H1 (cell line): ENCODE measurements at regions not wholly inside any gene's neighbourhood (a gene's known extent, or its start where the extent isn't known, plus 50 kb on each side); places are given as distances from the start of the nearest gene placed in this dataset.

Experiments
- CTCF ChIA-PET: fragments of 300-600 bp; sonication (Branson Sonifier 250); formaldehyde crosslinking; loops from one replicate; lab custom pipeline; 2021; ENCODE audit not compliant: partially characterized antibody; lab: Charles Lee
- POLR2A ChIA-PET: fragments of 300-600 bp; sonication (Branson Sonifier 250); formaldehyde crosslinking; loops from one replicate; lab custom pipeline; 2021; ENCODE audit warnings: inconsistent platforms; ENCODE audit not compliant: partially characterized antibody; lab: Charles Lee
- DNase-seq, 2 experiments: peaks; one replicate each; pipeline versions ENCODE4 v3.0.0 to v3.0.0-alpha.2; 2010 to 2022; ENCODE audit warnings: low spot score in 2 of 2, low read depth in 1 of 2, mixed read lengths in 1 of 2
- FAIRE-seq: peaks from 2 replicates; lab custom pipeline; 2011; peaks lifted over from hg19 to GRCh38; lab: Jason Lieb, UNC
- H2AFZ ChIP-seq: 2 replicates; pipeline ENCODE4 v1.8.1; 2012; ENCODE audit warnings: low read length, inconsistent platforms
- H2AK5ac ChIP-seq: 2 replicates; pipeline ENCODE4 v1.6.1; 2013; ENCODE audit warnings: low read depth, low read length
- H2BK120ac ChIP-seq: replicated peaks from 2 replicates; pipeline ENCODE3; 2013; ENCODE audit warnings: low read depth, low read length, inconsistent platforms
- H2BK12ac ChIP-seq: 2 replicates; pipeline ENCODE4 v1.6.1; 2013; ENCODE audit warnings: low read depth, low read length
- H2BK15ac ChIP-seq: 2 replicates; pipeline ENCODE4 v1.6.1; 2013; ENCODE audit warnings: low read length
- H2BK20ac ChIP-seq: 2 replicates; pipeline ENCODE4 v1.6.1; 2013; ENCODE audit warnings: low read length
- H2BK5ac ChIP-seq: 2 replicates; pipeline ENCODE4 v1.6.1; 2013; ENCODE audit warnings: low read depth, low read length
- H3K14ac ChIP-seq: 2 replicates; pipeline ENCODE4 v1.6.1; 2013; ENCODE audit warnings: inconsistent platforms; ENCODE audit not compliant: insufficient read length
- H3K18ac ChIP-seq: 2 replicates; pipeline ENCODE4 v1.6.1; 2013; ENCODE audit warnings: low read length; ENCODE audit errors: extremely low read depth
- H3K23ac ChIP-seq: 2 replicates; pipeline ENCODE4 v1.6.1; 2013; ENCODE audit warnings: inconsistent platforms; ENCODE audit not compliant: insufficient read length
- H3K23me2 ChIP-seq: 2 replicates; pipeline ENCODE4 v1.6.1; 2013; ENCODE audit warnings: low read depth, low read length
- H3K27ac ChIP-seq: 2 replicates; pipeline ENCODE4 v1.6.1; 2011; ENCODE audit warnings: low read depth, low read length, inconsistent platforms
- H3K27me3 ChIP-seq, 4 experiments: replicated peaks in 1 of 4; 1 replicate in 1 of 4; 2 replicates in 3 of 4; pipeline versions ENCODE4 v1.6.1 to v1.8.1; 2011 to 2013; ENCODE audit warnings: low read length in 3 of 4, mild to moderate bottlenecking in 3 of 4, inconsistent platforms in 2 of 4, mixed read lengths in 2 of 4, moderate library complexity in 1 of 4; ENCODE audit not compliant: control insufficient read depth in 3 of 4, insufficient read depth in 3 of 4; ENCODE audit errors: extremely low read depth in 1 of 4
- H3K36me3 ChIP-seq, 4 experiments: 2 replicates each; pipeline versions ENCODE4 v1.6.1 to v1.8.1; 2011 to 2013; ENCODE audit warnings: mild to moderate bottlenecking in 4 of 4, low read length in 3 of 4, moderate library complexity in 2 of 4, control low read depth in 1 of 4, inconsistent platforms in 1 of 4; ENCODE audit not compliant: insufficient read depth in 4 of 4, control insufficient read depth in 2 of 4
- H3K4ac ChIP-seq: replicated peaks from 2 replicates; pipeline ENCODE3; 2013; ENCODE audit warnings: low read length, low read depth, mixed read lengths, inconsistent platforms; ENCODE audit not compliant: insufficient read length
- H3K4me1 ChIP-seq, 4 experiments: replicated peaks in 1 of 4; 1 replicate in 1 of 4; 2 replicates in 3 of 4; pipeline versions ENCODE4 v1.6.1 to v1.8.1; 2011 to 2013; ENCODE audit warnings: low read length in 3 of 4, inconsistent platforms in 2 of 4, mixed read lengths in 1 of 4; ENCODE audit not compliant: insufficient read depth in 4 of 4, control insufficient read depth in 3 of 4
- H3K4me2 ChIP-seq, 2 experiments: 2 replicates each; pipeline versions ENCODE4 v1.6.1 to v1.8.1; 2011 to 2013; ENCODE audit warnings: low read depth in 2 of 2, low read length in 2 of 2, control low read depth in 1 of 2, inconsistent platforms in 1 of 2, mild to moderate bottlenecking in 1 of 2; ENCODE audit not compliant: insufficient read depth in 1 of 2
- H3K4me3 ChIP-seq, 4 experiments: fragments of 200-600, 300-600 bp in 1 of 4; sonication (generic), shearing (Covaris generic), sonication (Bioruptor Twin) in 1 of 4; 2 replicates each; pipeline versions ENCODE4 v1.5.1 to v1.8.1; 2011 to 2016; ENCODE audit warnings: low read length in 4 of 4, low read depth in 3 of 4, control low read depth in 2 of 4, inconsistent platforms in 2 of 4, mild to moderate bottlenecking in 2 of 4, mixed read lengths in 1 of 4, moderate library complexity in 1 of 4; ENCODE audit not compliant: insufficient read depth in 2 of 4; ENCODE audit errors: extremely low read depth in 1 of 4
- H3K56ac ChIP-seq: replicated peaks from 2 replicates; pipeline ENCODE3; 2013; ENCODE audit warnings: low read depth, mild to moderate bottlenecking, mixed read lengths, low read length, inconsistent platforms; ENCODE audit not compliant: insufficient read length
- H3K79me1 ChIP-seq: 2 replicates; pipeline ENCODE4 v1.6.1; 2013; ENCODE audit warnings: low read depth, low read length, control low read depth
- H3K79me2 ChIP-seq, 2 experiments: 2 replicates each; pipeline versions ENCODE4 v1.6.1 to v1.8.1; 2012 to 2013; ENCODE audit warnings: low read length in 2 of 2, mild to moderate bottlenecking in 2 of 2, inconsistent platforms in 1 of 2; ENCODE audit not compliant: insufficient read depth in 2 of 2, control insufficient read depth in 1 of 2
- H3K9ac ChIP-seq, 4 experiments: replicated peaks in 1 of 4; 1 replicate in 1 of 4; 2 replicates in 3 of 4; pipeline versions ENCODE4 v1.6.1 to v1.8.1; 2011 to 2013; ENCODE audit warnings: low read depth in 3 of 4, low read length in 3 of 4, control low read depth in 2 of 4, mild to moderate bottlenecking in 2 of 4, moderate library complexity in 2 of 4, inconsistent platforms in 1 of 4; ENCODE audit errors: extremely low read depth in 1 of 4
- H3K9me3 ChIP-seq, 2 experiments: 2 replicates each; pipeline versions ENCODE4 v1.6.1 to v1.8.1; 2012 to 2013; ENCODE audit warnings: mild to moderate bottlenecking in 2 of 2, moderate library complexity in 2 of 2, control low read depth in 1 of 2, inconsistent platforms in 1 of 2, low read depth in 1 of 2, low read length in 1 of 2, mixed read lengths in 1 of 2; ENCODE audit not compliant: insufficient read depth in 2 of 2
- H4K20me1 ChIP-seq, 2 experiments: replicated peaks in 1 of 2; 2 replicates each; pipeline versions ENCODE3 to v1.8.1; 2011 to 2013; ENCODE audit warnings: inconsistent platforms in 2 of 2, low read length in 2 of 2, mild to moderate bottlenecking in 1 of 2; ENCODE audit not compliant: insufficient read depth in 2 of 2, control insufficient read depth in 1 of 2
- H4K5ac ChIP-seq: 2 replicates; pipeline ENCODE4 v1.6.1; 2013; ENCODE audit warnings: low read length, low read depth, mixed read lengths, inconsistent platforms; ENCODE audit not compliant: insufficient read length
- H4K8ac ChIP-seq: 2 replicates; pipeline ENCODE4 v1.8.0; 2013; ENCODE audit warnings: mild to moderate bottlenecking, moderate library complexity, low read length, inconsistent platforms; ENCODE audit not compliant: insufficient read depth; ENCODE audit errors: extremely low read depth
- H4K91ac ChIP-seq: replicated peaks from 2 replicates; pipeline ENCODE3; 2013; ENCODE audit warnings: low read length, mixed read lengths, inconsistent platforms; ENCODE audit not compliant: insufficient read length
- CREB1 ChIP-seq: IDR thresholded peaks from 2 replicates; pipeline ENCODE4 v1.6.1; 2012; ENCODE audit warnings: inconsistent platforms
- EGR1 ChIP-seq: IDR thresholded peaks from 2 replicates; pipeline ENCODE4 v1.6.1; 2011; ENCODE audit warnings: low read depth, low read length, borderline replicate concordance
- EZH2 ChIP-seq: fragments of 200-600 bp; sonication (generic); IDR thresholded peaks from 2 replicates; pipeline ENCODE4 v1.7.1; 2012; ENCODE audit warnings: low read depth, mild to moderate bottlenecking, moderate library complexity, low read length, inconsistent platforms; ENCODE audit not compliant: severe bottlenecking
- FOSL1 ChIP-seq: IDR thresholded peaks from 2 replicates; pipeline ENCODE4 v1.6.1; 2011; ENCODE audit warnings: mild to moderate bottlenecking, low read depth, low read length, moderate library complexity; ENCODE audit not compliant: insufficient read depth
- NRF1 ChIP-seq: IDR thresholded peaks from 2 replicates; pipeline ENCODE4 v1.6.1; 2011; ENCODE audit warnings: mild to moderate bottlenecking, low read depth, low read length, improper control_type of control experiment
- RNF2 ChIP-seq: fragments of 200-900, 300-1000 bp; sonication (generic); IDR thresholded peaks from 2 replicates; pipeline ENCODE4 v1.7.1; 2016; ENCODE audit warnings: borderline replicate concordance, low read depth, mild to moderate bottlenecking, antibody characterized with exemption, low read length; ENCODE audit not compliant: poor library complexity, severe bottlenecking; ENCODE audit errors: missing control alignments
- SAP30 ChIP-seq: fragments of 300-600 bp; sonication (generic); IDR thresholded peaks from 2 replicates; pipeline ENCODE4 v1.7.1; 2012; ENCODE audit warnings: low read length, moderate library complexity, mild to moderate bottlenecking, inconsistent platforms; ENCODE audit not compliant: insufficient read depth, insufficient replicate concordance
- SIX5 ChIP-seq: IDR thresholded peaks from 2 replicates; pipeline ENCODE4 v1.6.1; 2011; ENCODE audit warnings: mild to moderate bottlenecking, low read depth, low read length
- SUZ12 ChIP-seq: fragments of 200-600 bp; sonication (generic); IDR thresholded peaks from 2 replicates; pipeline ENCODE4 v1.6.1; 2012; ENCODE audit warnings: mild to moderate bottlenecking, inconsistent platforms, low read length, moderate library complexity, mixed read lengths
- ZNF274 ChIP-seq: IDR thresholded peaks from 2 replicates; pipeline ENCODE4 v1.7.0; 2012; ENCODE audit warnings: low read length, borderline replicate concordance; ENCODE audit errors: extremely low read depth
- WGBS, 2 experiments: shearing (Covaris generic) in 1 of 2; methylation state at CpG; one replicate each; pipeline versions ENCODE4 v1.1.6 to v1.1.7; 2013 to 2015; ENCODE audit warnings: low lambda C conversion rate in 2 of 2, mixed read lengths in 2 of 2, inconsistent platforms in 1 of 2, low coverage in 1 of 2, missing lambda C conversion rate in 1 of 2; ENCODE audit not compliant: insufficient replicate concordance in 2 of 2, insufficient coverage in 1 of 2, insufficient read length in 1 of 2; ENCODE audit errors: extremely low coverage in 1 of 2, missing lambda C conversion rate in 1 of 2; 5-methylcytosine and 5-hydroxymethylcytosine counted together

- Histone ChIP-seq H3K14ac (no peak overlapping the region), H3K4me2 (peak overlapping the region in 1 of 2 experiments; percentile 47; a peak in 2 of 4 replicates), H3K23ac (no peak overlapping the region), H3K36me3 (no peaks in the 10 kb centered on the region), H3K27me3 (no peaks in the 10 kb centered on the region), H2BK15ac (no peak overlapping the region), H3K79me1 (no peaks in the 10 kb centered on the region), H3K4me3 (no peak overlapping the region), H3K18ac (no peak overlapping the region; the same call in 1 of the 2 replicates), H3K9me3 (no peaks in the 10 kb centered on the region), H4K5ac (no peak overlapping the region), H3K4ac (no peak overlapping the region), H4K8ac (no peak overlapping the region), H3K4me1 (peaks cover 0 to 19% (median 6%) of the 10 kb centered on the region in 4 experiments; a peak in 4 of 7 replicates), H2BK12ac (no peak overlapping the region), H2AK5ac (no peak overlapping the region), H2AFZ (peak overlapping the region; percentile 74; the same call in 1 of the 2 replicates), H2BK5ac (no peak overlapping the region), H2BK120ac (no peak overlapping the region), H3K27ac (no peak overlapping the region), H4K20me1 (no peaks in the 10 kb centered on the region), H3K23me2 (no peaks in the 10 kb centered on the region; the same call in 1 of the 2 replicates), H4K91ac (no peak overlapping the region), H3K56ac (no peak overlapping the region), H3K9ac (no peak overlapping the region), H2BK20ac (no peak overlapping the region), H3K79me2 (no peaks in the 10 kb centered on the region)
- DNase-seq: no peak
- CTCF ChIA-PET: interaction anchor here (1.2 kb wide), 1 partner anchor 178 kb away, joined by 4 read pairs; no protein-coding TSS in a partner anchor
- WGBS, 2 experiments: 70% methylated on average over 5 of the region's 5 CpGs; no CpG with 5 or more reads in 1 of the 2 experiments
- POLR2A ChIA-PET: no interaction called here
- TF ChIP-seq RNF2 (no peak), SIX5 (no peak), SAP30 (no peak), CREB1 (no peak), FOSL1 (no peak), EZH2 (no peak), ZNF274 (no peak), SUZ12 (no peak), NRF1 (no peak), EGR1 (no peak)
- no peak for FAIRE-seq
Observed at GRCh38 chr7:21076054-21076453, 289.4 kb upstream of the SP8 start.
